ENCODE measurements at regions not wholly inside any gene's neighbourhood (a gene's known extent, or its start where the extent isn't known, plus 50 kb on each side); places are given as distances from the start of the nearest gene placed in this dataset.

DNA sequence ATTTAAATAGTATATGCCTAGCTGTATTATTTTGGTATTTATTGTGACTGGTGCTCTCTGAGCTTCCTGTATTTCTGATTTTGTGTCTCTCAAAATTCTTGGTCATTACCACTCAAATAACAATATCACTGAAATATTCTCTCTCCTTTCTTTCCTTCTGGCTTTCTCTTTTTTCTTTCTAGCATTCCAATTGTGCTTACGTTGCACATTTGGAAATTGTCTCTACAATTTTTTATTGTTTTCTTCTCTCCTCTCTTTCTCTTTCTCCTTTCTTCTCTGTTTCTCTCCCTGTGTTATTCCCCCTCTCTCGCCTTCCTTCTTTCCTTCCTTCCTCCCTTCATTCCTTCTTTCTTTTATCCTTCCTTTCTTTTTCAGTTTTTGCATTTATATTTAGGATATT lies 89.6 kb upstream of the MCTP2 start:
- TF ChIP-seq EZH2 (IDR thresholded peaks at IDR 0.05): no peak
- TF ChIP-seq POLR2AphosphoS5 (IDR thresholded peaks at IDR 0.05; ENCODE audit: borderline replicate concordance, low read depth, low read length): no peak
- no peak for TF ChIP-seq FOXP2 (optimal IDR thresholded peaks at IDR 0.05; ENCODE audit: control extremely low read depth, extremely low read length, insufficient read depth)

Data from SK-N-MC (cell line).